Upper lobe of right lung (tissue), 1 donor: ENCODE measurements at regions not wholly inside any gene's neighbourhood (a gene's known extent, or its start where the extent isn't known, plus 50 kb on each side); places are given as distances from the start of the nearest gene placed in this dataset.

Experiments used
- ATAC-seq: fragments of 200-7000 bp; cut with Tn5 transposase; one replicate; pipeline ENCODE4 v1.9.1; 2020; ENCODE audit warnings: mild to moderate bottlenecking, moderate library complexity
- DNase-seq: peaks from one replicate; pipeline ENCODE4 v3.0.0-alpha.2; 2020
- H3K27ac ChIP-seq: fragments of 200-600 bp; one replicate; pipeline ENCODE4 v1.8.0; 2022
- H3K27me3 ChIP-seq: fragments of 200-600 bp; one replicate; pipeline ENCODE4 v1.8.0; 2022; ENCODE audit warnings: mild to moderate bottlenecking
- H3K36me3 ChIP-seq: fragments of 200-600 bp; one replicate; pipeline ENCODE4 v1.8.0; 2022
- H3K4me1 ChIP-seq: fragments of 200-600 bp; one replicate; pipeline ENCODE4 v1.8.0; 2022
- H3K4me3 ChIP-seq: fragments of 200-600 bp; one replicate; pipeline ENCODE4 v1.8.0; 2022; ENCODE audit warnings: mild to moderate bottlenecking
- H3K9me3 ChIP-seq: fragments of 200-600 bp; one replicate; pipeline ENCODE4 v1.8.0; 2022
- intact Hi-C: fragments of 100-400 bp; cut with DNase I; formaldehyde crosslinking; loops from one replicate; pipeline ENCODE4 v1.11.0; 2022
- TF ChIP-seq, protein P1 (sequence below): fragments of 200-600 bp; IDR thresholded peaks from one replicate; pipeline ENCODE4 v1.8.0; 2022; ENCODE audit warnings: antibody characterized with exemption
- donor health status: DM: no; HTN: yes; CAD: no; lungs with severe emphysema.

DNA sequence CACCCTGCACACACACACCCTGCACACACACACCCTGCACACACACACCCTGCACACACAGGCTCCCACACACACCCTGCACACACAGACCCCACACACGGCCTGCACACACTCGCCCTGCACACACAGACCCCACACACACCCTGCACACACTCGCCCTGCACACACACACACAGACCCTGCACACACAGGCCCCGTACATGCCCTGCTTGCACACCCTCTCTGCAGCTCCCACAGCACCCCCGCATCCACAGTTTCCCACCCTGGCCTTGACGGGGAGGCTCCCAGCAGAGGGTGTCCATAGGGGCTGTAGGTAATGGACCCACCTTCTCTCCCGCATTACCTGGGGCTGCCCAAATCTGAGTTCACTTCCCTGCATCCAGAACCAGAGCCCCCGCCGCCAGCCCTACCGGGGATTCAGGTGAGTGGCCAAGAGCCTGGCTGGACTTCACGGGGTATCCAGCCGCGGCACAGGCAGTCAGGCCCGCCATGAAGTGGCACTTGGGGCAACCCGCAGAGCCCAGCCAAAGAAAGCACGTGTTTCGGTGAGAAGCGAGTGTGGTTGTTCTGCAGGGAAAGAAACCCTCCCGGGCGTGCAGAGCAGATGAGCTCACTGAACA lies 88.6 kb upstream of the GPC1 start:
- intact Hi-C loops = no loop called here
- H3K9me3 ChIP-seq = no peaks in the 10 kb centered on the region
- TF ChIP-seq, protein P1, sequence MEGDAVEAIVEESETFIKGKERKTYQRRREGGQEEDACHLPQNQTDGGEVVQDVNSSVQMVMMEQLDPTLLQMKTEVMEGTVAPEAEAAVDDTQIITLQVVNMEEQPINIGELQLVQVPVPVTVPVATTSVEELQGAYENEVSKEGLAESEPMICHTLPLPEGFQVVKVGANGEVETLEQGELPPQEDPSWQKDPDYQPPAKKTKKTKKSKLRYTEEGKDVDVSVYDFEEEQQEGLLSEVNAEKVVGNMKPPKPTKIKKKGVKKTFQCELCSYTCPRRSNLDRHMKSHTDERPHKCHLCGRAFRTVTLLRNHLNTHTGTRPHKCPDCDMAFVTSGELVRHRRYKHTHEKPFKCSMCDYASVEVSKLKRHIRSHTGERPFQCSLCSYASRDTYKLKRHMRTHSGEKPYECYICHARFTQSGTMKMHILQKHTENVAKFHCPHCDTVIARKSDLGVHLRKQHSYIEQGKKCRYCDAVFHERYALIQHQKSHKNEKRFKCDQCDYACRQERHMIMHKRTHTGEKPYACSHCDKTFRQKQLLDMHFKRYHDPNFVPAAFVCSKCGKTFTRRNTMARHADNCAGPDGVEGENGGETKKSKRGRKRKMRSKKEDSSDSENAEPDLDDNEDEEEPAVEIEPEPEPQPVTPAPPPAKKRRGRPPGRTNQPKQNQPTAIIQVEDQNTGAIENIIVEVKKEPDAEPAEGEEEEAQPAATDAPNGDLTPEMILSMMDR = no peak
- peak; percentile 57 for DNase-seq
- peaks cover 6% of the 10 kb centered on the region for H3K27me3 ChIP-seq
- H3K4me1 ChIP-seq = no peaks in the 10 kb centered on the region
- no peak overlapping the region for H3K27ac ChIP-seq
- no peaks in the 10 kb centered on the region for H3K36me3 ChIP-seq
- no peak overlapping the region for H3K4me3 ChIP-seq
- ATAC-seq = no peak

DNA sequence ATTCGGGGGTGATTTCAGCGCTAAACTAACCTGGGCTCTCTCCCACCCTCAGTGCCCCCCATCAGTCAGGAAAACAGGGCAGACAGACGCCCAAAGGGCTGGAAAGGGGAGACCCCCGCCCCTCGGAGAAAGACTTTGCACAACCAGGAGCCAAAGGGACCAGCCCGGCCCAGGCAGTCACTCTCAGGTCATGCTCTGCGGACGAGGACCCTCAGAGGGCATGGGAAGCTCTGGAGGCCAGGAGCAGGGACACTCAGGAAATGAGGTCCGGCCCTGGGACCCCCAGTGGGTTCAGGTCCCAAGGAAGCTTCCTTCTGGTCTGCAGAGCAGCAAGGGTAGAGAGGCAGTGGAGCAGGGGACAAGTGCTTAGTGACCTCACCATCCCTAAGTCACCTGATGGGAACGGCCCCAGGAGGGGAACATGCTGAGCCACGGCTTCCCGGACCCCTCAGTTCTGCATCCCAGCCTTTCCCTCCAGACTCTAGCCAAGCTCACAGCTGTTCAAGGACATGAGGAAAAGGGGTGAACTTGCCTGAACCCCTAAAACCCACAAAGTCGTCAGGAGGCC lies 88.0 kb upstream of the GPC1 start:
- peaks cover 6% of the 10 kb centered on the region for H3K27me3 ChIP-seq
- intact Hi-C loops = no loop called here
- TF ChIP-seq, protein P1 = no peak
- H3K27ac ChIP-seq = no peak overlapping the region
- DNase-seq = peak; percentile 61
- no peaks in the 10 kb centered on the region for H3K9me3 ChIP-seq
- H3K36me3 ChIP-seq = no peaks in the 10 kb centered on the region
- H3K4me3 ChIP-seq = no peak overlapping the region
- H3K4me1 ChIP-seq = no peaks in the 10 kb centered on the region
- no peak for ATAC-seq

DNA sequence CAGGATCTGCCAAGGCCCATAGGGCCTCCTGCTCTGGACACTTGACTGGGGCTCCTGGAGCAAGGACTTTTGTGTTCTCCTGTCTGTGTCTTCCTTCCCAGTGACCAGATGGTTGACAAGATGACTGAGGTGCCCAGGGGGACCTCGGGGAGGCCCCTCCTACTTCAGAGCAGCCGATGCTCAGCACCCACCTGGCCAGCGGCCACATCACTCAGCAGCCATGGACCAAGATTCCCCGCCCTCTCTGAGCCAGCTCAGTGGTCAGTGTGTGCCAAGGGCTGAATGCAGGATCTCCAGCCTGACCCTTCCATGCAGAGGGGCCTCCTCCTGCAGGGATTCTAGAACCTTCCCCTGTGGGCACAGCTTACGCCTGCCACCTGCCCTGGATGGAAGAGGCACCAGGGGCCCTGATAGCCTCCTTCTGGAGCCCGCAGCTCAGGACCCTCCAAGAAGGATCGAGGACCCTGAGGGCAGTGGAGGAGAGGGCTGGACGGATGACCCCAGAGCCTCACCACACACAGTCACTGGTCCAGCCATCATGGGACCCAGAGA lies 87.4 kb upstream of the GPC1 start:
- no peaks in the 10 kb centered on the region for H3K9me3 ChIP-seq
- intact Hi-C loops = no loop called here
- H3K36me3 ChIP-seq = no peaks in the 10 kb centered on the region
- H3K4me3 ChIP-seq = no peak overlapping the region
- H3K27me3 ChIP-seq = peaks cover 6% of the 10 kb centered on the region
- DNase-seq (no peak), ATAC-seq (no peak)
- H3K27ac ChIP-seq = no peak overlapping the region
- no peaks in the 10 kb centered on the region for H3K4me1 ChIP-seq
- TF ChIP-seq, protein P1 = no peak

DNA sequence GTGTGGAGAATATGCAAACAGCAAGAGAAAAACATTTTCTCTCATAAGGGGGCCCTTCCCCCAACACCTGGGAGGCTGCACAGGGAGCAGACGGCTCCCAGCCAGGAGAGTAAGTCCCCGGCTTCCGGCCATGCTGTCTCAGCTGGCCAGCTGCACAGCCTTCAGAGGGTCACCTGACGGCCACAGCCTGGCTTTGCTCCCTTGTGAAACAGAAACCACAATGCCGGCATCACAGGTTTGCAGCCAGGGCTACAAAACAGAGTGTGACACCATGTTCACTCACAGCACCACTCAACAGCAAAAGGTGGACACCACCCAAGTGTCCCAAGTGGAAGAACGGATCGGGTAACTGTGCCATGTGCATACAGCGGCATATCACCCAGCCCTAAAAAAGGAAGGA lies 86.9 kb upstream of the GPC1 start:
- no peak for ATAC-seq

DNA sequence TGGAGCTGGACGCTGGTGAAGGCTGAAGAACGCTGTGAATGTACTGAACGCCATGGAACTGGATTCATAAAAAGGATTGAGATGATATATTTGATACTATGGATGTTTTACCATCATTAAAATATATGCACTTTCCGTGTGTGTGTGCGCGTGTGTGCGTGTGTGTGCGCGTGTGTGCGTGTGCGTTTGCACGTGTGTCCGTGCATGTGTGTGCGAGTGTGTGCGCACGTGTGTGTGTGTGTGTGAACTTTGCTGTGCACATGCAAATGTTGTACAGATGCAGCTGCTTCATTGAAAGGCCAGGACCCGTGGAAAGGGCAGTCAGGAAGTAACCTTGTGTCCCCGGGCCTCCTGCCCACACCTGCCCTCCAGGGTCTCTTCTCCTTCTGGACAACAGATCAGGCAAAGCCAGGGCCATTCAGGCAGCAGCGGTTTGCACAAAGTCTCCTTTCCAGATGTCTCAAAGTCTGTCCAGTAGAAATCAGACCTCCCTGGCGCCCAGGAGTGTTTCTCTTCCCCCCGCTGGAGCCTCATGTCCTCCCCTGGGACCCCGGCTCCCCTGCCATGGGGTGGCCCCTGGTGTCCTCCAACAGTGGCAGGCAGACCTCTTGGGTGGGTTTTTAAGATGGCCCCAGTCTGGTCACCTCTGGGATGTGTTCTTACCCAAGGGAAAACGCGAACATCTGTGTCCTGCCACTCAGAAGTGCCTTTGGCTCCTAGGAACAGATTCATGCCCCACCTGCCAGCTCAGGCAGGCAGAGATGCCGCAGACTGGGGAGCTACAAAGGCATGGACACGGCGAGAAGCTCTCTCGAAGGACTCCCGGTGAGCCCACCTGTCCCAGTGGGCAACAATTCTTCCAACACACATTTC lies 86.1 kb upstream of the GPC1 start:
- no peaks in the 10 kb centered on the region for H3K36me3 ChIP-seq
- TF ChIP-seq, protein P1 = no peak
- no peaks in the 10 kb centered on the region for H3K9me3 ChIP-seq
- ATAC-seq (no peak), DNase-seq (no peak)
- H3K27ac ChIP-seq = no peak overlapping the region
- no peaks in the 10 kb centered on the region for H3K4me1 ChIP-seq
- intact Hi-C loops = no loop called here
- no peak overlapping the region for H3K4me3 ChIP-seq
- peaks cover 6% of the 10 kb centered on the region for H3K27me3 ChIP-seq

More for the DNA sequence above, 86.9 kb upstream of the GPC1 start:
- Histone ChIP-seq H3K27me3 (peaks cover 6% of the 10 kb centered on the region), H3K36me3 (no peaks in the 10 kb centered on the region), H3K27ac (no peak overlapping the region), H3K9me3 (no peaks in the 10 kb centered on the region), H3K4me1 (no peaks in the 10 kb centered on the region), H3K4me3 (no peak overlapping the region)
- DNase-seq = no peak
- TF ChIP-seq, protein P1 = no peak
- intact Hi-C loops = no loop called here
